Activated T-cell treated with anti-CD3 and anti-CD28 coated beads, Interleukin-2, amount 50 U/mL, for 72 hours (primary cell): ENCODE measurements at regions not wholly inside any gene's neighbourhood (a gene's known extent, or its start where the extent isn't known, plus 50 kb on each side); places are given as distances from the start of the nearest gene placed in this dataset.

Source experiments
- ATAC-seq, 2 donors: fragments of 150-1000 bp; cut with Tn5 transposase; replicated peaks in 1 of 2; 2 replicates each; pipeline ENCODE4 v1.10.0; 2021; ENCODE audit warnings: moderate library complexity in 2 of 2, mild to moderate bottlenecking in 1 of 2
- DNase-seq, 2 donors: peaks; one replicate each; pipeline ENCODE4 v3.0.0; 2021 to 2022; ENCODE audit warnings: mixed read lengths in 1 of 2
- H3K27ac Mint-ChIP-seq: one replicate; pipeline ENCODE4 v1.8.0; 2022; ENCODE audit warnings: mild to moderate bottlenecking, moderate library complexity, mixed read lengths
- H3K27me3 Mint-ChIP-seq: one replicate; pipeline ENCODE4 v1.8.0; 2022; ENCODE audit warnings: low read depth, mixed read lengths
- H3K36me3 Mint-ChIP-seq, 2 donors: one replicate each; pipeline ENCODE4 v1.8.0; 2022; ENCODE audit warnings: mixed read lengths in 2 of 2, mild to moderate bottlenecking in 1 of 2; ENCODE audit not compliant: insufficient read depth in 2 of 2
- H3K4me1 Mint-ChIP-seq: one replicate; pipeline ENCODE4 v1.8.0; 2022; ENCODE audit warnings: low read depth, mixed read lengths
- H3K4me3 Mint-ChIP-seq, 2 donors: one replicate each; pipeline ENCODE4 v1.8.0; 2022; ENCODE audit warnings: mild to moderate bottlenecking in 2 of 2, mixed read lengths in 2 of 2, moderate library complexity in 2 of 2
- H3K9me3 Mint-ChIP-seq, 2 donors: one replicate each; pipeline ENCODE4 v1.8.0; 2022; ENCODE audit warnings: mixed read lengths in 2 of 2

DNA sequence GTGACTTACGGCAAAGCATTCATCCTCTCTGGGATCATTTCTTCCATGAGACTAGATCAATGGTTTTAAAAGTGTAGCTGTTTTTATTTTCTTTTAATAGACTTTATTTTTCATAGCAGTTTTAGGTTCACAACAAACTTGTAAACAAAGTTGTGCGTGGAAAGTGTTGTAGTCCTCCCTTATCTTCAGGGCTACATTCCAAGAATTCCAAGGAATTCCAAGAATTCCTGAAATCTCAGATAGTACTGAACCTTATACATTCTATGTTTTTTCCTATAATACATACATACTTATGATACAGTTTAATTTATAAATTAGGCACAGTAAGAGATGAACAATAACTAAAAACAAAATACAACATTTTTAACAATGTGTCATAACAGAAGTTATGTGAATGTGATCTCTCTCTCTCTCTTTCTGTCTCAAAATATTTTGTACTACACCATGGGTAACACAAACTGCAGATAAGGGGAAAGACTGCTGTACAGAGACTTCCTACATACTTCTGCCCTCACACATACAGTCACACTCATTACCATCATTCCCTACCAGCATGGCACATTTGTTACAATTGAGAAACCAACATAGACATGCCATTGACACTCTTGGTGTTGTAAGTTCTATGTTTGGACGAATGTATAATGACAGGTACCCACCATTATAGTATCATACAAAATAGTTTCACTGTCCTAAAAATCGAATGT lies 1933.2 kb upstream of the WWC1 start:
- H3K36me3 Mint-ChIP-seq: no peaks in the 10 kb centered on the region
- no peaks in the 10 kb centered on the region for H3K27me3 Mint-ChIP-seq
- H3K4me1 Mint-ChIP-seq: no peaks in the 10 kb centered on the region
- H3K9me3 Mint-ChIP-seq: peaks cover 2 to 10% of the 10 kb centered on the region in 2 donors
- no peak for DNase-seq
- H3K4me3 Mint-ChIP-seq: no peak overlapping the region
- ATAC-seq: no peak
- H3K27ac Mint-ChIP-seq: no peak overlapping the region

DNA sequence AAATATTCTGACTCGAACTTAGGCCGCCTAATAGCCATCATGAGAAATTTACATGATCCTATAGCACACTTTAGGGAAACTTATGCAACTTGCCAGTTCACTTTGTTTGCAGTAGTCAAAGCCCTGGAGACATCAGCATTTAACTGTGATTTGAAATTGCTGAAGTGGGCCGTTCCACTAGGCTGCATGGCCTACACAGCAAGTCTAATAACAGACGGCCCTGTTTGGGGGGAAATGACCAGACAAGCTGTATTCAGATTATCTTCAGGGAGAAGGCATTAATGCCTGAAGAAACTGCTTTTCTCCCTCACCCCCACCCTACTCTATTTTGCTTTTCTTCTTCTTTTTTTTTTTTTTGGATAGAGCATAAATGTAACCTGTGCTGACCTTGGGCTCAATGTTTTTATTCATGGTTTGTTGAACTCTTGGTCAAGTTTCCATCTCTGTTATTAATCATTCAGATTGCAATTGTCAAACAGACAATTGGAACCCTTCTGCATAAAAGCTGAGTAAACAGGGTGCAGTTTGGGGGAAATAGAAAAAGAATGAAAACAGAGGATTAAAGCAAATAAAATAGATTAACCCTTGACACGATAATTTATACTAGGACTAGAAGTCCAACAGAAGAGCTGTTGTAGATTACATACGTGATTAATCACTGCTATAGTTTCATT lies 1928.2 kb upstream of the WWC1 start:
- H3K36me3 Mint-ChIP-seq: no peaks in the 10 kb centered on the region
- H3K4me1 Mint-ChIP-seq: no peaks in the 10 kb centered on the region
- H3K9me3 Mint-ChIP-seq: peaks cover 2 to 3% of the 10 kb centered on the region in 2 donors
- H3K4me3 Mint-ChIP-seq: no peak overlapping the region
- H3K27ac Mint-ChIP-seq: no peak overlapping the region
- DNase-seq (no peak), ATAC-seq (no peak)
- no peaks in the 10 kb centered on the region for H3K27me3 Mint-ChIP-seq

DNA sequence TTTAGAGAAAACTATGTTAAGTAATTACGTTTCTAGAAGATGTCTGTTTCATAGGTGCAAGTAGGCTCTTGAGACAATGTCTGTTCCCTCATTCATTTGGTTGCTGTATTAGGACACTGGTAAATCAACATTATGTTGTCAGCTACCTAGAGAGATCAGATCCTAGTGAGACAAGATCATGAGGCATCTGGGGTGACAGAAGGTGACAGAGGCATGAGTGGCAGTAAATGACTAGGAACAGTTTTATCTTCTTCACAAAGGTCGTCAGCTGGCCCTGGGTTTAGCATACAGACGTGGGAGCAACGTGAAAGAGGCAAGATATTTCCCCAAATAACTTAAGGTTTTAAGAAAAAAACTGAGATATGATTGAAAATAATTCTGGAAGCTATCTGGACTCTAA lies 1926.3 kb upstream of the WWC1 start:
- Mint-ChIP-seq H3K27ac (no peak overlapping the region), H3K4me3 (no peak overlapping the region), H3K9me3 (peaks cover 0 to 2% of the 10 kb centered on the region in 2 donors), H3K4me1 (no peaks in the 10 kb centered on the region), H3K27me3 (no peaks in the 10 kb centered on the region), H3K36me3 (no peaks in the 10 kb centered on the region)
- no peak for DNase-seq
- no peak for ATAC-seq

DNA sequence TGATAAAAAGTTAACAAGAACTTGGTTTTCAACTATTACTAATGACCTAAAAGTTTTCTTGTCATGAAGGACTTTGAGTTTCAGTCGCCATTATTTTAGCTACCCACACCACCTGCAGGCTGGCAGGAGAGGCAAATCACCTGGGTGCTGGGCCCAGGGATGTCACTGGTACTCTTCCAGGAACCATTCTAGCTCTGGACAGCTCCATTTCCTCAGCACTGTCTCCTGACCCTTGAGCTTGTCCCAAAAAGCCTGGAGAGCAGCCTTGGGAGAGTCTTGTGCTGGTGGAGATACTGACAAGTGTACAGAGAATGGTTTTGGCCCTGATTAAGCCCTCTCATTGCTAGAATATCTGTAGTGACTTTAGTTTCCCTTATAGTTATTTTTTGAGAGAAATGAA lies 1924.1 kb upstream of the WWC1 start:
- H3K4me1 Mint-ChIP-seq: no peaks in the 10 kb centered on the region
- H3K27me3 Mint-ChIP-seq: no peaks in the 10 kb centered on the region
- ATAC-seq (no peak), DNase-seq (no peak)
- no peak overlapping the region for H3K27ac Mint-ChIP-seq
- H3K4me3 Mint-ChIP-seq: no peak overlapping the region
- no peaks in the 10 kb centered on the region for H3K36me3 Mint-ChIP-seq
- H3K9me3 Mint-ChIP-seq: peaks cover 0 to 2% of the 10 kb centered on the region in 2 donors

DNA sequence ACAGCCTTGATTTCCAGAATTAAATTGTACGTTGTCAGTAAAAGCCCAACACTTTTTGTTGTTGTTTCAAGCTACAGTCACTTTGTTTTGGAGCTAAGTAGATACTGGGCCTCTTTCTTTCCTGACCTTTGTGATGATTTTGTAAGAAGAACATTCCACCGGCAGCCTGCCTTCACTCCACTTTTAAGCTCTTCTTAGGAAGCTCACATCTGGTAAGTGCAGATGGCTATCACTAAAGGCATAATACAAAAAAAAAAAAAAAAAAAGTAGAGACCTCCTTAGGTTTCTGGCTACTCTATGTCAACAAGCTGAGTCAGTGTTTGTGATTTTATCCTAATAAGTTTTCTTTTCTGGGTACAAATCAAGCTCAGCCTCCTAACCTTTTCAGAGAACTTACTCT lies 1922.1 kb upstream of the WWC1 start:
- Mint-ChIP-seq H3K27me3 (no peaks in the 10 kb centered on the region), H3K4me3 (no peak overlapping the region), H3K4me1 (no peaks in the 10 kb centered on the region), H3K9me3 (peaks cover 0 to 2% of the 10 kb centered on the region in 2 donors), H3K36me3 (no peaks in the 10 kb centered on the region), H3K27ac (no peak overlapping the region)
- DNase-seq (no peak), ATAC-seq (no peak)

DNA sequence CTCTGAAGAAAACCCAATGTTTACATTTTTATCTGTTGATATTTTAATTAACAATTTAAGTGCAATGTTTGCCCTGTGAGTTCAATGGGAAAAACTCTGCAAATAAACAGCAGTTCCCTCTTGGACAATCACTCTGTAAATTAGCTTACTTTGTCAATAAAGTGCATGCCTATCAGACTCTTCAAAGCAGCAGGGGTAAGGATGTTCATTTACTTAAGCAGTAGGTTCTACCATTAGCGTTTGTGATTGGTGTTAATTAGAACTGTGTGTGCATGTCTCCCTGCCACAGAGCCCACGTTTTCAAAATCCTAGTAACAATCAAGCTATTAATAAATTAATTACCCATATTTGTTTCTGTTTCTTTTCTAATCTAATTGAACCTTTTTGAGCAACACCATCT lies 1921.6 kb upstream of the WWC1 start:
- H3K36me3 Mint-ChIP-seq: no peaks in the 10 kb centered on the region
- H3K4me1 Mint-ChIP-seq: no peaks in the 10 kb centered on the region
- peaks cover 0 to 2% of the 10 kb centered on the region in 2 donors for H3K9me3 Mint-ChIP-seq
- no peak overlapping the region for H3K4me3 Mint-ChIP-seq
- ATAC-seq (no peak), DNase-seq (no peak)
- H3K27ac Mint-ChIP-seq: no peak overlapping the region
- no peaks in the 10 kb centered on the region for H3K27me3 Mint-ChIP-seq

DNA sequence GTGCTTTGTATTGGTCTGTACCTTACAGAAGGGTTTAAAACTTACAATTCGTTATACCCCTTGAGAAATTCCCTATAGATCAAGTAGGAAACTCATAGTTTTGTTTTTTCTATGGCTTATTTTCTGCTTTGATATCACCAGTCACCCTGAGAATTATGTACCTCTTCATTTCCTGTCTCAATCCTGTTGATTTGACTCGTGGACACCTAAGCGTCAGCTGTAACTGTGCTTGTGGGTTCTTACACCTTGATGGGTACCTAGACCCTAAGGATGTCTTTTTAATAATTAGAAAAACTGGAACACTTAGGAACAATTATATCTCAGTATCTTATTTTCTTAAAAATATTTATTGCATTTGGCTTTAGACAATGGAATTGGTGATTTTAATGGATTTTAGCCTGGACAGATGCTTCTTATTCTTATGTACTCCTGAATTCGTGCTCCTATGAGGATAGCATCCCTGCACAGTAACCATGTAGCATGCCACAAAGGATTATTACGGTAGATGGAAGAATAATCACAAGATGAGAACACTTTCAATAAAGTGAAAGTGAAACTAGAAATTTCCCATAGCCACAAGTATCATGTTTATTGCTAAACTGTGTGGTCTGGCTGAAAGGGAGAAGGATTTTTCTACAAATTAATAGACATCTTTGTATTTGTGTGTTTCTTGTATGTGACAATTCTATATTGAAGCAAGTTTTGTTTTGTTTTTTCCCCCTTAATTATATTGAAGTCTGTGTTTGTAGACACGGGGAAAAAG lies 1920.3 kb upstream of the WWC1 start:
- DNase-seq (no peak), ATAC-seq (no peak)
- Mint-ChIP-seq H3K4me3 (no peak overlapping the region), H3K36me3 (no peaks in the 10 kb centered on the region), H3K27me3 (no peaks in the 10 kb centered on the region), H3K4me1 (no peaks in the 10 kb centered on the region), H3K27ac (no peak overlapping the region), H3K9me3 (no peaks in the 10 kb centered on the region)

DNA sequence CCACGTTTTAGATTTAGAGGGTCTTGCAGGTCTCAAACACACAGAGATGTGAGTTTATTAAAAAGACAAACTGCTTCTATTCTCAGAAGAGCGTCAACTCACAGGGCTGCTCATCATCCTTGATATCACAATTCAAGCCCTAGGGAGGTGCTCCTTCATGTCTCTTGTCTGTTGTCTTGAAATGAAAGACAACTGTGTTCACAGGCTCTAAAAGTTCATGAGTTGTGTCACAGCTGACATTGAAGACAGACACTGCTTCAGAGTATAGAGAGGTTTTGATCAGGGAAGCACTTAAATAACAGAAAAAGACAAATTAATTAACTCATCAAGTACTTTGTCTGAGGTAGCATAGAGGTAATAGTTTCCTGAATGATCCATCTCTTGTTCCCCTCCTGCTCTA lies 1917.6 kb upstream of the WWC1 start:
- Mint-ChIP-seq H3K9me3 (no peaks in the 10 kb centered on the region), H3K36me3 (no peaks in the 10 kb centered on the region), H3K27me3 (no peaks in the 10 kb centered on the region), H3K4me3 (no peak overlapping the region), H3K4me1 (no peaks in the 10 kb centered on the region), H3K27ac (no peak overlapping the region)
- DNase-seq (no peak), ATAC-seq (no peak)

DNA sequence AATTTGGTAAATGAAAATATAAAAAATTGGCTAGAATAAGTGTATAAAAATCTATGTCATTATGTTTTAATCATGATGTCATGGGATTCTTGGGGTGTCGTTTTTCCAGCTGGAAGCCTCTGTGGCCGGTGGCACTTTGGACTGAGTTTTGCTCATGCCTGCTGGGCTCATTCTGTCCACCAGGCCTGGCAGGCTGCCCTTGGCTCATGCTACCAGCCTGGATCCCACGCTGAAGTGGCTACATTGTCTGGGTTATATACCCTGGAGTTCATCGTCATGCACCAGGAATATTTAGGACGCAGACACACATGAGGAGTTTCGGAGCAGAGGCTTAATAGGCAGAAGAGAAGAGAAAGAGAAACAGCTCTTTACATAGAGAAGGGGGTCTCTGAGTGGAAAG lies 1913.7 kb upstream of the WWC1 start:
- ATAC-seq (no peak), DNase-seq (no peak)
- Mint-ChIP-seq H3K27me3 (no peaks in the 10 kb centered on the region), H3K36me3 (no peaks in the 10 kb centered on the region), H3K27ac (no peak overlapping the region), H3K4me1 (no peaks in the 10 kb centered on the region), H3K9me3 (peaks cover 2 to 5% of the 10 kb centered on the region in 2 donors), H3K4me3 (no peak overlapping the region)

DNA sequence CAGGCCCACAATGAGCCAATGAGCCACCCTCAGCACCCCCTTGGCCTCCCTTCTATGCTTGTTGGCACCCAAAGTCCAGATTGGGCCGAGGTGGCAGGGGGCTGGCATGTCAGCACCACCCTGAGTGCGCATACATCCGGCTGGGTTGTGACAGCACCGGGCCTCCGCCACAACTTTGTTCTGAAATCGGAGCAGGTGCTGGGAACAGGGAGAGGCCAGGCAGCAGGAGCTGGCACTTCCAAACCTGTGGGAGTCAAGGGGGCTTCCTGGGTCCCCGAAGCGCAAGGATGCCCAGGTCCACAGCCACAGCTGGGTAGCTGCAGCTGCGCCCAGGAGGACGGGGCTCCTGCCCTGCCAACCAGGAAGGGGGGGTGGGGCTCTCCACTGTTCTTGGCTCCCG lies 1911.9 kb upstream of the WWC1 start:
- Mint-ChIP-seq H3K9me3 (peaks cover 2 to 5% of the 10 kb centered on the region in 2 donors), H3K36me3 (no peaks in the 10 kb centered on the region), H3K4me1 (no peaks in the 10 kb centered on the region), H3K4me3 (no peak overlapping the region), H3K27me3 (no peaks in the 10 kb centered on the region), H3K27ac (no peak overlapping the region)
- ATAC-seq (no peak), DNase-seq (no peak)

DNA sequence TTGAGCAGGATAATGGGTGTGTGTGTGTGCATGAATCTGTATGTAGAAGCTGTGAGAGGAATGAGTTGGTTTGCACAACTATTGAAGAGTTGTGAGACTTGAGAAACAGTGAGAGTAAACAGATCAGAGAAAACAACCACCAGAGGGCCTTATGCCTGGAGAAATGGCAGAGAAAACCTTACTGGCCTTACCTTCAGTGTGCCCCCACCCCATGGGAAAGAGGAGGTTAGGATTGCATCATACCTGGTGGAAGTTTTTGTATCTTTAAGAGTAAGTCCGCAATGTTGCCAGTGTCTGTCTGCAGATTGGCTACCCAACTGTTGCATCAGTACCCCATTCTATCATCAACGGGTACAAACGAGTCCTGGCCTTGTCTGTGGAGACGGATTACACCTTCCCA lies 1909.4 kb upstream of the WWC1 start:
- Mint-ChIP-seq H3K4me3 (no peak overlapping the region), H3K9me3 (peaks cover 5 to 10% of the 10 kb centered on the region in 2 donors), H3K27me3 (no peaks in the 10 kb centered on the region), H3K27ac (no peak overlapping the region), H3K4me1 (no peaks in the 10 kb centered on the region), H3K36me3 (no peaks in the 10 kb centered on the region)
- DNase-seq (no peak), ATAC-seq (no peak)

DNA sequence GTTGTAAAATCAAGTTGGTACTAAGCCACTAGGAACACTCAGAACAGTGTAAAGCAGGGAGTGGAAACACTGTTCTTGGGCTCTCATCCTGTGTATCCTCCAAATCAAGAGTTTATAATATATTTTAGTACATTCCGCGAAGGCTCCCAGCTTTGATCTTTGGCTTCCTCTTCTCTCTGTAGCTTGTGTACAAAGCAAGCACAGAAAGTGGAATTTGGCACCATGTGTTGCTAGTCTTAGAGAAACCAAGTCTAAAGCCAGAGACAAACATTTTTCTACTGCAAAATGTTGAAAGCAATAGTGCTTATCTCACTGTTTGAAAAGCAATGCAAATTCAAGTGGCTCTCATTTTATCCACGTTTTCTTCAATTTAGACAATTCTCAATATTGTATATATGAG lies 1893.3 kb upstream of the WWC1 start:
- H3K4me3 Mint-ChIP-seq: no peak overlapping the region
- ATAC-seq: no peak
- H3K36me3 Mint-ChIP-seq: peaks cover 0 to 6% of the 10 kb centered on the region in 2 donors
- H3K4me1 Mint-ChIP-seq: no peaks in the 10 kb centered on the region
- H3K27ac Mint-ChIP-seq: no peak overlapping the region
- peaks cover 3 to 8% of the 10 kb centered on the region in 2 donors for H3K9me3 Mint-ChIP-seq
- H3K27me3 Mint-ChIP-seq: no peaks in the 10 kb centered on the region
- DNase-seq: no peak

DNA sequence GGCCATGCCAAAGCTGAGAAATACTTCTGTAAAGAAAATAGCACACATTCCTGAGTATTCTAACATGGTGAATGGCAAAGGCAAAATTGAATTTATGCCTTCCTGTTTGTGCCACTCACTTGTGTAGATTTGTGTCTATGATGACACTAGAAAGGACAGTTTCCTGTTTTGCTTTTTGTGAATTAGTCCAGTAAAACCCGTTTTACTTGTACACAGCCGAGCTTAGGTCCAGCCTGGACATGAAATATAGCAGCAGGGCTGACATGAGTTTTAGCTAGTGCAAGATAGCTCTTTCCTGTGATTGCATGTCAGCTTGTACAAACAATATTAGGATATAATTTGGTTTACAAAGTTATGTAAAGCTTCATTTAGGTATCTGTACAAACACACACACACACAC lies 1891.7 kb upstream of the WWC1 start:
- peaks cover 0 to 6% of the 10 kb centered on the region in 2 donors for H3K36me3 Mint-ChIP-seq
- no peak for ATAC-seq
- no peak overlapping the region for H3K4me3 Mint-ChIP-seq
- peaks cover 3 to 6% of the 10 kb centered on the region in 2 donors for H3K9me3 Mint-ChIP-seq
- H3K4me1 Mint-ChIP-seq: peaks cover 5% of the 10 kb centered on the region
- H3K27me3 Mint-ChIP-seq: no peaks in the 10 kb centered on the region
- no peak for DNase-seq
- H3K27ac Mint-ChIP-seq: no peak overlapping the region
